GM12873 (cell line): ENCODE measurements at regions not wholly inside any gene's neighbourhood (a gene's known extent, or its start where the extent isn't known, plus 50 kb on each side); places are given as distances from the start of the nearest gene placed in this dataset.

Source experiments
- TF ChIP-seq, protein P1 (sequence below): IDR thresholded peaks from 2 replicates; pipeline ENCODE4 v1.5.1; 2012; ENCODE audit warnings: low read depth, mild to moderate bottlenecking, moderate library complexity, low read length, control low read depth; ENCODE audit not compliant: insufficient read depth; ENCODE audit errors: missing control alignments

DNA sequence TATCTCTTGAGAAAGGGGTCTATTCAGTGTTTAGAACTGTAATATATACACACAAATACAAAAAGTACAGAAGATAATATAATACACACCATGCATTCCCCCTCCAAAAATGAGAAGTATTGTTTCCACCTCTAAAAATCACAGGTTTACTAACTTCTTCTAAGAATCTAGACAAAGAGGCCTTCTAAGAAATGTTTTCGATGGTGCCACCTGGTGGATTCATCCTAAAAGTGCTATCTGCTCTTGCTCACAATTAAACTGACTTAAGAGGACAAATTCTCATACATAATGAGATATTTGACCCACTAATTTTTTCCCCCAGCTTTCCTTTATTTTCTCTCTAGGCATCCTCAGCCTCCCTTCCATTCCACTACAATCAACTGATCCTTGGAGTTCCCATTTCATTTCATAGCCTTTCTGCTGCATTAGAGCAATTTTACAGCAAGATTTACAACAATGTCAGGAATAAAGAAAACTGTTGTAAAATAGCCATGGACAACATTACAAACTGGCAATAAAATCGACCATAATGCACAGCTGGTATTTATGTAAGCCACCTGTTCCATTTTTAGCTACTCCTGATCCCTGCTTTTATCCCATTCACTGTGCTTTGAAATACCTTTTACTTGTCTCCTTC is 124.6 kb downstream of the ARRDC4 start:
- TF ChIP-seq, protein P1, sequence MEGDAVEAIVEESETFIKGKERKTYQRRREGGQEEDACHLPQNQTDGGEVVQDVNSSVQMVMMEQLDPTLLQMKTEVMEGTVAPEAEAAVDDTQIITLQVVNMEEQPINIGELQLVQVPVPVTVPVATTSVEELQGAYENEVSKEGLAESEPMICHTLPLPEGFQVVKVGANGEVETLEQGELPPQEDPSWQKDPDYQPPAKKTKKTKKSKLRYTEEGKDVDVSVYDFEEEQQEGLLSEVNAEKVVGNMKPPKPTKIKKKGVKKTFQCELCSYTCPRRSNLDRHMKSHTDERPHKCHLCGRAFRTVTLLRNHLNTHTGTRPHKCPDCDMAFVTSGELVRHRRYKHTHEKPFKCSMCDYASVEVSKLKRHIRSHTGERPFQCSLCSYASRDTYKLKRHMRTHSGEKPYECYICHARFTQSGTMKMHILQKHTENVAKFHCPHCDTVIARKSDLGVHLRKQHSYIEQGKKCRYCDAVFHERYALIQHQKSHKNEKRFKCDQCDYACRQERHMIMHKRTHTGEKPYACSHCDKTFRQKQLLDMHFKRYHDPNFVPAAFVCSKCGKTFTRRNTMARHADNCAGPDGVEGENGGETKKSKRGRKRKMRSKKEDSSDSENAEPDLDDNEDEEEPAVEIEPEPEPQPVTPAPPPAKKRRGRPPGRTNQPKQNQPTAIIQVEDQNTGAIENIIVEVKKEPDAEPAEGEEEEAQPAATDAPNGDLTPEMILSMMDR: peak; percentile 53

DNA sequence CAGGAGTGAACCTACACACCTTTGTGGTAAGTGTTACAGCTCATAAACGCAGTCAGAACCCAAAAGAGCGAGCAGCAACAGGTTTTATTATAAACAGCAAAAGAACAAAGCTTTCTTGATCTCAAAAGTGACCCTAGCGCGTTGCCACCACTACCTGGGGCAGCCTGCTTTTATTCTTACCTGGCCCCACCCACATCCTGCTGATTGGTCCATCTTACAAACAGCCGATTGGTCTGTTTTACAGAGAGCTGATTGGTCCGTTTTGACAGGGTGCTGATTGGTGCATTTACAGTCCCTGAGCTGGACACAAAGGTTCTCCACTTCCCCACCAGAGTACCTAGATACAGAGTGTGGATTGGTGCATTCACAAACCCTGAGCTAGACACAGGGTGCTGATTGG is 143.1 kb downstream of the ARRDC4 start:
- TF ChIP-seq, protein P1: no peak

DNA sequence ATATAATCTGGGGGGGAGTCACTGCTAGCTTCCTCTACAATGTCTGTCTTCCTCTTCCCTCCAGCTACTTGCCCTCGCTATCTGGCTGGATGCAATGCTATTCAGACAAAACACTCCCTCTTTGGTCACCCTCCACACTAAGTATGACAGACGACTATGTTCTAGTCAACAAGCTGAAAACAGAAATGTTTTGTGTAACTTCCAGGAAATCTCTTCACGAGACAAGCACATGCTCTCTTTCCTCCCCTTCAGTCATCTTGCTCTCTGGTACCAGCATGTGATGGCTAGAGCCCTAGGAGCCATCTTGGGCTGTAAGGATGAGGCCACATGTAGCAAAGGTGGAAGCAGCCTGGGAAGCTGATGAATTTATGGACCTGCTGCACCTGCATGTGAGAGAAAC is 151.3 kb downstream of the ARRDC4 start:
- TF ChIP-seq, protein P1: no peak

DNA sequence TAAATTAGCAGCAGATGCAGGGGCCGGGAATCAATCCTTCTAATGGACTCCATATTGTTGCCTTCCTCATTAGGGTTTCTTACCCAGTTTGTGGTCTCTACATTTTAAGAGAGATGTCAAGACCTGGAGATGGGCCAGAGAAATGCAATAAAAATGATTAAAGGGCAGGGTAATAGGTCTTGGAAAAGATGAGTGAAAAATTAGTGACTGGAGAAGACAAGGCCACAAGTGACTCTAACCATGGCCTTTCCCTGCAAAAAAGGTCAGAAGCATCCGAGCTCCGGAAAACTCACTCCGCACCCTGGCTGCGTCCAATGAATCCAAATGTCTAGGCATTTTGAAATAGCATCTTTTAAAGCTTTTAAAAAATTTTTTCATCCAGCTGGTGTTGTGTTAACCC is 152.8 kb downstream of the ARRDC4 start:
- TF ChIP-seq, protein P1: no peak

DNA sequence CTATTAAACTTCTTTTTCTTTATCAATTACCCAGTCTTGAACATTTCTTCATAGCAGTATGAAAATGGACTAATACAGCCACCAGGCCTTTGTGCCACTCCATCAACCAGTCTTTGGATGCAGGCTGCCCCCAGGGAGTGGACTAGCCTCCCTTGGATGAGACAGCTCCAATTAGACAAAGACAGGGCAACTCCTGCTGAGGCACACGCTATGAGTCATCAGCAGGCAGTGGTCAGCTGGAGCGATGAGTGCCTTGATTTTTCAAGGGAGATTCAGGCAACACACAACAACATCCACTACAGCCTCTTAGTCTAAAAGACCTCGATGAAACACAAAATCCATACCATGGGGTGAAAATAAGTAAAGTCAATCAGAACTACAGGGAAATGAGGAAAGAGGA is 160.1 kb downstream of the ARRDC4 start:
- TF ChIP-seq, protein P1: no peak

DNA sequence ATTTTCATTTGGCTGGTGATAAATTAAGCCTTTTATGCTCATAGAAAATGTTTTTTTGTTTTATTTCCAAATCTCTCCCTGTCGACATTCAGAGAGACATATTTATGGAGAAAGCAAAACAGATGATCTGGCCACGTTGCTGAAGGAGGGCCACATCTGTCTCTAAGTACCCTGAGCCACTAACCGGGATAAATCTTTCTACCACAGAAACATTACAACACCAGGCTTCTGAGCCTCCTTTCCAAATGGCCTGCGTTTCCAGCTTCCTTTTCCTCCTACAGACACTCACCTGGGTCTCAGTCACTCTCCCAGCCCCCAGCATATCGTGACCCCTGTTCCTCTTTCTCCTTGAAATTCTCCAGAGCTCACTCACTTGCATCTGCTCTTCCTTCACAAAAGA is 161.0 kb downstream of the ARRDC4 start:
- TF ChIP-seq, protein P1: no peak

DNA sequence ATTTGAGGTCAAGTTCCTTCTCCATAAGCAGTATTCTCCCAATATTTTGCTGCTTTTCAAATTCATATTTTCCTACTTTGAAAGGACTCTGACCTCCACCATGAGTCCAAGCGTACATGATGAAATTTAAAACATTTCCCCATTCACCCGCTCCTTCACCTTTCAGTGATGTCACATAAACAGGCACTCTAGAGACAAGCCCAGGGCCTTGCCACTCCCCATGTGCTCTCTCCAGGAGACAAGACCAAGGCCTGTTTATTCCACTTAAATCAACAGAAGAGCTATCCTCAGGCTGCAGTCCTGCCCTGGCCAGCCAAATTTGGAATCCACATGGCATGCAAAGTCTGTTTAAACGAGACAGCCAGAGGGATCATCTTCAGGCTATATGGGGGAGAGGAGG is 161.5 kb downstream of the ARRDC4 start:
- TF ChIP-seq, protein P1: no peak
